K562 (cell line): ENCODE measurements at regions not wholly inside any gene's neighbourhood (a gene's known extent, or its start where the extent isn't known, plus 50 kb on each side); places are given as distances from the start of the nearest gene placed in this dataset.

ENCODE experiments used
- COPS2 ChIP-seq: fragments of 450-650 bp; conservative IDR thresholded peaks from 2 replicates; pipeline ENCODE4 v1.6.1; 2016; ENCODE audit warnings: mild to moderate bottlenecking, moderate library complexity
- DMBX1 ChIP-seq: fragments of 250-450 bp; sonication (Bioruptor Pico); IDR thresholded peaks from 2 replicates; pipeline ENCODE4 v1.8.0; 2022; ENCODE audit warnings: inconsistent platforms, mild to moderate bottlenecking, moderate library complexity, borderline replicate concordance
- EP300 ChIP-seq: IDR thresholded peaks from 2 replicates; pipeline ENCODE4 v1.6.1; 2012; ENCODE audit warnings: low read length, improper control_type of control experiment
- ETV1 ChIP-seq: fragments of 450-650 bp; conservative IDR thresholded peaks from 2 replicates; pipeline ENCODE4 v1.6.1; 2016; ENCODE audit warnings: missing genetic modification characterization, control low read depth, low read depth, missing compliant biosample characterization
- FOXK2 ChIP-seq, 2 experiments: fragments of 450-650 bp; IDR thresholded peaks in 1 of 2; conservative IDR thresholded peaks in 1 of 2; 2 replicates each; pipeline ENCODE4 v1.6.1; 2016; ENCODE audit warnings: low read depth in 2 of 2, mild to moderate bottlenecking in 1 of 2
- HNRNPLL ChIP-seq: fragments of 200-400 bp; formaldehyde crosslinking; IDR thresholded peaks from 2 replicates; pipeline ENCODE4 v1.6.1; 2017; ENCODE audit warnings: low read length, low read depth, mild to moderate bottlenecking; ENCODE audit not compliant: poor library complexity, severe bottlenecking
- MED1 ChIP-seq: sonication (generic); formaldehyde crosslinking; IDR thresholded peaks from 2 replicates; pipeline ENCODE4 v1.8.1; 2023; ENCODE audit warnings: missing genetic modification reagents, borderline replicate concordance
- NCOA2 ChIP-seq, 2 experiments: fragments of 450-650 bp; IDR thresholded peaks; 2 replicates each; pipeline ENCODE4 v1.6.1; 2018; ENCODE audit warnings: mild to moderate bottlenecking in 2 of 2, moderate library complexity in 1 of 2; ENCODE audit not compliant: partially characterized antibody in 2 of 2
- RHOXF2B ChIP-seq: fragments of 250-450 bp; sonication (Bioruptor Pico); conservative IDR thresholded peaks from 2 replicates; pipeline ENCODE4 v1.5.1; 2021
- RUNX1 ChIP-seq: sonication (generic); IDR thresholded peaks from 2 replicates; pipeline ENCODE4 v1.6.1; 2016; ENCODE audit warnings: antibody characterized with exemption, low read depth
- SIN3A ChIP-seq, 2 experiments: fragments of 150-350 bp in 1 of 2; IDR thresholded peaks; 2 replicates each; pipeline ENCODE4 v1.6.1; 2011 to 2016; ENCODE audit warnings: borderline replicate concordance in 2 of 2, low read depth in 2 of 2, low read length in 2 of 2, mild to moderate bottlenecking in 2 of 2, moderate library complexity in 2 of 2; ENCODE audit not compliant: control insufficient read depth in 1 of 2
- TAF1 ChIP-seq: IDR thresholded peaks from 2 replicates; pipeline ENCODE4 v1.6.1; 2011; ENCODE audit warnings: mild to moderate bottlenecking, low read length, moderate library complexity; ENCODE audit not compliant: insufficient read depth, control insufficient read depth, severe bottlenecking; ENCODE audit errors: extremely low read depth
- TAF9B ChIP-seq: fragments of 450-650 bp; IDR thresholded peaks from 2 replicates; pipeline ENCODE4 v1.6.1; 2018; ENCODE audit warnings: mild to moderate bottlenecking; ENCODE audit not compliant: partially characterized antibody
- TCF3 ChIP-seq: sonication (generic); formaldehyde crosslinking; IDR thresholded peaks from 2 replicates; pipeline ENCODE4 v1.4.0; 2020; ENCODE audit warnings: mild to moderate bottlenecking, missing genetic modification reagents
- U2AF1 ChIP-seq: fragments of 200-400 bp; formaldehyde crosslinking; optimal IDR thresholded peaks from 2 replicates; pipeline ENCODE3; 2017; ENCODE audit warnings: mild to moderate bottlenecking, low read depth, low read length, moderate library complexity
- ZNF253 ChIP-seq: fragments of 250-450 bp; sonication (Bioruptor Pico); conservative IDR thresholded peaks from 2 replicates; pipeline ENCODE4 v1.6.1; 2021; ENCODE audit warnings: mild to moderate bottlenecking
- ZNF57 ChIP-seq: fragments of 450-650 bp; formaldehyde crosslinking; IDR thresholded peaks from 2 replicates; pipeline ENCODE4 v1.4.0; 2020; ENCODE audit warnings: mild to moderate bottlenecking, moderate library complexity
- TF ChIP-seq, protein P1 (sequence below): sonication (generic); formaldehyde crosslinking; IDR thresholded peaks from 2 replicates; pipeline ENCODE4 v1.8.0; 2023; ENCODE audit warnings: missing genetic modification reagents, mild to moderate bottlenecking, borderline replicate concordance
- TF ChIP-seq, protein P2 (sequence below): fragments of 450-650 bp; conservative IDR thresholded peaks from 2 replicates; pipeline ENCODE4 v1.6.1; 2016; ENCODE audit warnings: missing genetic modification characterization, low read depth, mild to moderate bottlenecking, missing compliant biosample characterization, moderate library complexity

DNA sequence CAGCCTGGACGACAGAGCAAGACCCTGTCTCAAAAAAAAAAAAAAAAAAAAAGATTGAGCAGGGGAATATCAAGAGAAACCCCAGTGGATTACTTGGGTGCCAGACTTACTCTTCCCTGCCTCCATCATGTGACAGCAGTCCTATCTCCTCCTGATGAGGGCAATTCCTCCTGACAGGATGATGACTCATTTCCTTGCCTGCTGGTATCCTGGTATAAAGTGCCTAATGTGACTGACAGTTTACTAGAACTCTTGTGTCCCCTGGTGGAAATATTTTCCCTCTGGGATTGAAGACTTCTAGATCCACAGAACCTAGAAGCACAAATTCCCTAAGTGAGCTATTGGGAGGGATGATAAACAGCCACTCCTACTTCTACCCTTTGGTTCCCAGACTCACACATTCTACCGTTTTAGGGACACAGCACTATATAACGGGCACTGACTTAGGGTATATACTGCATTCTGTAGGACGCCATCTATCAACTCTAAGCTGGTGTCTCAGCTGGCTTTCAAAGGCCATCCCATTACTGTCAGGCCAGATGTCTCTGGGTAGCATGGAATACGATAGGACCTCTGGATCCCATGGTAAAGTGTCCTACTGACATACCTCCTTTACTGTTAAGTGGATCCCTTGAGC is 114.6 kb upstream of the MED13 start (continued):
- TF ChIP-seq ZNF253 (CRISPR knock-in tag) (no peak), MED1 (CRISPR knock-in tag) (no peak), TCF3 (CRISPR knock-in tag) (peak; percentile 35; the same call in 1 of the 2 replicates), FOXK2 (conservative IDR thresholded peaks at IDR 0.05 in 1 of 2, IDR thresholded peaks at IDR 0.05 in 1 of 2; ENCODE audit: low read depth in 2 of 2) (peak; percentile 33 to 49; a peak in 2 of 4 replicates), TAF9B (peak; percentile 57), SIN3A (IDR thresholded peaks at IDR 0.05; ENCODE audit: borderline replicate concordance in 2 of 2, control insufficient read depth in 1 of 2, low read depth in 2 of 2, low read length in 2 of 2) (no peak), EP300 (peak; percentile 89), HNRNPLL (no peak), TAF1 (no peak), DMBX1 (peak; percentile 76; the same call in 1 of the 2 replicates), NCOA2 (IDR thresholded peaks at IDR 0.05; ENCODE audit: partially characterized antibody in 2 of 2) (peak in 1 of 2 experiments; percentile 12), RUNX1 (no peak), U2AF1 (no peak), COPS2 (no peak), ZNF57 (CRISPR knock-in tag) (no peak), RHOXF2B (CRISPR knock-in tag) (no peak), ETV1 (tag) (peak; percentile 91)
- TF ChIP-seq, protein P1, sequence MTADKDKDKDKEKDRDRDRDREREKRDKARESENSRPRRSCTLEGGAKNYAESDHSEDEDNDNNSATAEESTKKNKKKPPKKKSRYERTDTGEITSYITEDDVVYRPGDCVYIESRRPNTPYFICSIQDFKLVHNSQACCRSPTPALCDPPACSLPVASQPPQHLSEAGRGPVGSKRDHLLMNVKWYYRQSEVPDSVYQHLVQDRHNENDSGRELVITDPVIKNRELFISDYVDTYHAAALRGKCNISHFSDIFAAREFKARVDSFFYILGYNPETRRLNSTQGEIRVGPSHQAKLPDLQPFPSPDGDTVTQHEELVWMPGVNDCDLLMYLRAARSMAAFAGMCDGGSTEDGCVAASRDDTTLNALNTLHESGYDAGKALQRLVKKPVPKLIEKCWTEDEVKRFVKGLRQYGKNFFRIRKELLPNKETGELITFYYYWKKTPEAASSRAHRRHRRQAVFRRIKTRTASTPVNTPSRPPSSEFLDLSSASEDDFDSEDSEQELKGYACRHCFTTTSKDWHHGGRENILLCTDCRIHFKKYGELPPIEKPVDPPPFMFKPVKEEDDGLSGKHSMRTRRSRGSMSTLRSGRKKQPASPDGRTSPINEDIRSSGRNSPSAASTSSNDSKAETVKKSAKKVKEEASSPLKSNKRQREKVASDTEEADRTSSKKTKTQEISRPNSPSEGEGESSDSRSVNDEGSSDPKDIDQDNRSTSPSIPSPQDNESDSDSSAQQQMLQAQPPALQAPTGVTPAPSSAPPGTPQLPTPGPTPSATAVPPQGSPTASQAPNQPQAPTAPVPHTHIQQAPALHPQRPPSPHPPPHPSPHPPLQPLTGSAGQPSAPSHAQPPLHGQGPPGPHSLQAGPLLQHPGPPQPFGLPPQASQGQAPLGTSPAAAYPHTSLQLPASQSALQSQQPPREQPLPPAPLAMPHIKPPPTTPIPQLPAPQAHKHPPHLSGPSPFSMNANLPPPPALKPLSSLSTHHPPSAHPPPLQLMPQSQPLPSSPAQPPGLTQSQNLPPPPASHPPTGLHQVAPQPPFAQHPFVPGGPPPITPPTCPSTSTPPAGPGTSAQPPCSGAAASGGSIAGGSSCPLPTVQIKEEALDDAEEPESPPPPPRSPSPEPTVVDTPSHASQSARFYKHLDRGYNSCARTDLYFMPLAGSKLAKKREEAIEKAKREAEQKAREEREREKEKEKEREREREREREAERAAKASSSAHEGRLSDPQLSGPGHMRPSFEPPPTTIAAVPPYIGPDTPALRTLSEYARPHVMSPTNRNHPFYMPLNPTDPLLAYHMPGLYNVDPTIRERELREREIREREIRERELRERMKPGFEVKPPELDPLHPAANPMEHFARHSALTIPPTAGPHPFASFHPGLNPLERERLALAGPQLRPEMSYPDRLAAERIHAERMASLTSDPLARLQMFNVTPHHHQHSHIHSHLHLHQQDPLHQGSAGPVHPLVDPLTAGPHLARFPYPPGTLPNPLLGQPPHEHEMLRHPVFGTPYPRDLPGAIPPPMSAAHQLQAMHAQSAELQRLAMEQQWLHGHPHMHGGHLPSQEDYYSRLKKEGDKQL (CRISPR knock-in tag): no peak
- TF ChIP-seq, protein P2, sequence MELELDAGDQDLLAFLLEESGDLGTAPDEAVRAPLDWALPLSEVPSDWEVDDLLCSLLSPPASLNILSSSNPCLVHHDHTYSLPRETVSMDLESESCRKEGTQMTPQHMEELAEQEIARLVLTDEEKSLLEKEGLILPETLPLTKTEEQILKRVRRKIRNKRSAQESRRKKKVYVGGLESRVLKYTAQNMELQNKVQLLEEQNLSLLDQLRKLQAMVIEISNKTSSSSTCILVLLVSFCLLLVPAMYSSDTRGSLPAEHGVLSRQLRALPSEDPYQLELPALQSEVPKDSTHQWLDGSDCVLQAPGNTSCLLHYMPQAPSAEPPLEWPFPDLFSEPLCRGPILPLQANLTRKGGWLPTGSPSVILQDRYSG (tag): no peak
